Activated gamma-delta T cell treated with Interleukin-2 at 50 U/mL for 16 hours (primary cell): ENCODE measurements at regions not wholly inside any gene's neighbourhood (a gene's known extent, or its start where the extent isn't known, plus 50 kb on each side); places are given as distances from the start of the nearest gene placed in this dataset.

Source experiments
- DNase-seq: peaks from one replicate; pipeline ENCODE4 v3.0.0-alpha.2; 2020

GRCh38 chr3:25259871-25260270 is 168.2 kb upstream of the RARB start:
- no peak for DNase-seq

- DNase-seq, result no peak
These were observed 165.7 kb upstream of the RARB start for GRCh38 chr3:25262322-25262721.

- DNase-seq, result no peak
These were observed 162.8 kb upstream of the RARB start for GRCh38 chr3:25265284-25265683.

- no peak for DNase-seq
These were observed 161.4 kb upstream of the RARB start for GRCh38 chr3:25266677-25267076.

- DNase-seq, result no peak
These were observed 156.0 kb upstream of the RARB start for GRCh38 chr3:25272090-25272489.

GRCh38 chr3:25273582-25274171 is 154.4 kb upstream of the RARB start:
- no peak for DNase-seq

GRCh38 chr3:25277503-25277902 is 150.6 kb upstream of the RARB start:
- DNase-seq, result no peak

- DNase-seq, result no peak
These were observed 146.9 kb upstream of the RARB start for GRCh38 chr3:25281041-25281731.

GRCh38 chr3:25281732-25282126 is 146.3 kb upstream of the RARB start:
- DNase-seq, result no peak

GRCh38 chr3:25283613-25284012 is 144.4 kb upstream of the RARB start:
- DNase-seq, result no peak

GRCh38 chr3:25284249-25284648 is 143.8 kb upstream of the RARB start:
- no peak for DNase-seq

- no peak for DNase-seq
These were observed 140.7 kb upstream of the RARB start for GRCh38 chr3:25287291-25287884.

GRCh38 chr3:25288413-25288812 is 139.7 kb upstream of the RARB start:
- DNase-seq, result no peak

GRCh38 chr3:25289156-25289555 is 138.9 kb upstream of the RARB start:
- DNase-seq, result no peak

- DNase-seq, result no peak
These were observed 138.4 kb upstream of the RARB start for GRCh38 chr3:25289663-25290062.

- DNase-seq, result no peak
These were observed 136.6 kb upstream of the RARB start for GRCh38 chr3:25291481-25291905.

- DNase-seq, result no peak
These were observed 136.0 kb upstream of the RARB start for GRCh38 chr3:25292036-25292435.

GRCh38 chr3:25292595-25292994 is 135.5 kb upstream of the RARB start:
- no peak for DNase-seq

- DNase-seq, result no peak
These were observed 134.3 kb upstream of the RARB start for GRCh38 chr3:25293736-25294135.

GRCh38 chr3:25294169-25294805 is 133.8 kb upstream of the RARB start:
- no peak for DNase-seq

- no peak for DNase-seq
These were observed 130.1 kb upstream of the RARB start for GRCh38 chr3:25297667-25298585.

GRCh38 chr3:25300141-25300540 is 127.9 kb upstream of the RARB start:
- DNase-seq, result no peak

- DNase-seq, result no peak
These were observed 123.1 kb upstream of the RARB start for GRCh38 chr3:25304916-25305315.
